SK-N-SH (cell line): ENCODE measurements at regions not wholly inside any gene's neighbourhood (a gene's known extent, or its start where the extent isn't known, plus 50 kb on each side); places are given as distances from the start of the nearest gene placed in this dataset.

Experiments used
- CTCF ChIA-PET: fragments of 300-600, 350-600 bp; formaldehyde crosslinking; extraction: SDS; loops from one replicate; lab custom pipeline; 2021; lab: Yijun Ruan, JAX
- POLR2A ChIA-PET: fragments of 350-600 bp; sonication (Branson Sonifier 250); formaldehyde crosslinking; extraction: SDS; loops from one replicate; lab custom pipeline; 2020; ENCODE audit warnings: antibody characterized with exemption, inconsistent platforms; lab: Yijun Ruan, JAX
- DNase-seq: peaks from one replicate; pipeline ENCODE4 v3.0.0; 2012
- H2AFZ ChIP-seq: fragments of 200-600 bp; sonication (generic); 2 replicates; pipeline ENCODE4 v1.8.1; 2016; ENCODE audit warnings: antibody characterized with exemption, mild to moderate bottlenecking, low read depth
- H3F3A ChIP-seq: fragments of 200-600 bp; sonication (generic); replicated peaks from 2 replicates; pipeline ENCODE3; 2016; ENCODE audit warnings: antibody characterized with exemption, mild to moderate bottlenecking; ENCODE audit not compliant: insufficient read depth
- H3K27ac ChIP-seq, 2 experiments: fragments of 200-500 bp in 1 of 2; fragments of 200-600 bp in 1 of 2; sonication (Bioruptor generic) in 1 of 2; sonication (generic), shearing (Covaris generic) in 1 of 2; 2 replicates each; pipeline versions ENCODE4 v1.5.1 to v1.6.1; 2014 to 2016; ENCODE audit warnings: low read depth in 2 of 2, inconsistent platforms in 1 of 2, low read length in 1 of 2, mild to moderate bottlenecking in 1 of 2, mixed read lengths in 1 of 2
- H3K27me3 ChIP-seq: fragments of 200-600 bp; sonication (generic), shearing (Covaris generic); 2 replicates; pipeline ENCODE4 v1.6.1; 2016; ENCODE audit warnings: mixed run types; ENCODE audit not compliant: insufficient read depth
- H3K36me3 ChIP-seq, 2 experiments: fragments of 200-500 bp in 1 of 2; fragments of 200-600 bp in 1 of 2; sonication (Bioruptor generic) in 1 of 2; sonication (generic) in 1 of 2; replicated peaks in 1 of 2; 2 replicates each; pipeline versions ENCODE3 to v1.5.1; 2014 to 2016; ENCODE audit warnings: low read length in 1 of 2, mild to moderate bottlenecking in 1 of 2; ENCODE audit not compliant: insufficient read depth in 2 of 2, control insufficient read depth in 1 of 2
- H3K4me1 ChIP-seq, 2 experiments: fragments of 200-500 bp in 1 of 2; fragments of 200-600 bp in 1 of 2; sonication (Bioruptor generic) in 1 of 2; sonication (generic), shearing (Covaris generic) in 1 of 2; 2 replicates each; pipeline versions ENCODE4 v1.5.1 to v1.6.1; 2014 to 2016; ENCODE audit warnings: low read depth in 1 of 2, low read length in 1 of 2, mixed run types in 1 of 2; ENCODE audit not compliant: insufficient read depth in 2 of 2, control insufficient read depth in 1 of 2
- H3K4me2 ChIP-seq: fragments of 200-600 bp; sonication (generic), shearing (Covaris generic); 2 replicates; pipeline ENCODE4 v1.6.1; 2017; ENCODE audit warnings: mixed run types
- H3K4me3 ChIP-seq, 2 experiments: fragments of 200-500 bp in 1 of 2; fragments of 200-600 bp in 1 of 2; sonication (Bioruptor generic) in 1 of 2; sonication (generic), shearing (Covaris generic) in 1 of 2; 2 replicates each; pipeline versions ENCODE4 v1.5.1 to v1.8.1; 2014 to 2016; ENCODE audit warnings: low read depth in 2 of 2, inconsistent platforms in 1 of 2, low read length in 1 of 2, mild to moderate bottlenecking in 1 of 2, mixed read lengths in 1 of 2, moderate library complexity in 1 of 2
- H3K79me2 ChIP-seq: fragments of 200-600 bp; sonication (generic); 2 replicates; pipeline ENCODE4 v1.8.1; 2017; ENCODE audit warnings: mild to moderate bottlenecking; ENCODE audit not compliant: insufficient read depth
- H3K9ac ChIP-seq: fragments of 200-600 bp; sonication (generic); 2 replicates; pipeline ENCODE4 v1.6.1; 2017; ENCODE audit warnings: mixed run types
- H3K9me2 ChIP-seq: fragments of 200-600 bp; sonication (generic); 2 replicates; pipeline ENCODE4 v1.6.1; 2017; ENCODE audit warnings: mixed run types
- H3K9me3 ChIP-seq: fragments of 200-600 bp; sonication (generic); 2 replicates; pipeline ENCODE4 v1.6.1; 2017; ENCODE audit warnings: mixed run types, mild to moderate bottlenecking, moderate library complexity
- H4K20me1 ChIP-seq: fragments of 200-600 bp; sonication (generic); 2 replicates; pipeline ENCODE4 v1.6.1; 2017; ENCODE audit warnings: mild to moderate bottlenecking, mixed run types; ENCODE audit not compliant: insufficient read depth
- FOSL2 ChIP-seq: IDR thresholded peaks from 2 replicates; pipeline ENCODE4 v1.4.0; 2012; ENCODE audit warnings: low read depth, mild to moderate bottlenecking, moderate library complexity, borderline replicate concordance
- FOXJ3 ChIP-seq: sonication (generic); formaldehyde crosslinking; IDR thresholded peaks from 2 replicates; pipeline ENCODE4 v1.5.1; 2020; ENCODE audit warnings: mild to moderate bottlenecking, missing genetic modification reagents
- FOXM1 ChIP-seq: IDR thresholded peaks from 2 replicates; pipeline ENCODE4 v1.4.0; 2012; ENCODE audit warnings: low read depth, mild to moderate bottlenecking
- IRF3 ChIP-seq: fragments of 150-350 bp; IDR thresholded peaks from 2 replicates; pipeline ENCODE4 v1.6.1; 2016; ENCODE audit warnings: mild to moderate bottlenecking, low read depth, low read length
- JUND ChIP-seq: IDR thresholded peaks from 2 replicates; pipeline ENCODE4 v1.4.0; 2012
- MAX ChIP-seq: IDR thresholded peaks from 2 replicates; pipeline ENCODE4 v1.4.0; 2012; ENCODE audit warnings: low read depth
- MEF2A ChIP-seq: IDR thresholded peaks from 2 replicates; pipeline ENCODE4 v1.4.0; 2012; ENCODE audit warnings: low read depth, borderline replicate concordance
- PBX3 ChIP-seq: IDR thresholded peaks from 2 replicates; pipeline ENCODE4; 2012
- POLR2AphosphoS5 ChIP-seq: IDR thresholded peaks from 2 replicates; pipeline ENCODE4 v1.6.1; 2012; ENCODE audit warnings: low read depth, low read length
- REST ChIP-seq: IDR thresholded peaks from 2 replicates; pipeline ENCODE4 v1.6.1; 2012; ENCODE audit warnings: mild to moderate bottlenecking, low read depth, low read length, moderate library complexity
- RFX5 ChIP-seq: IDR thresholded peaks from 2 replicates; pipeline ENCODE4 v1.6.1; 2012; ENCODE audit warnings: mild to moderate bottlenecking, improper control_type of control experiment, low read length
- RXRA ChIP-seq: IDR thresholded peaks from 2 replicates; pipeline ENCODE4 v1.4.0; 2012; ENCODE audit warnings: low read depth, mild to moderate bottlenecking, borderline replicate concordance
- SIN3A ChIP-seq: IDR thresholded peaks from 2 replicates; pipeline ENCODE4 v1.6.1; 2012; ENCODE audit warnings: low read depth, mild to moderate bottlenecking, low read length, moderate library complexity, borderline replicate concordance
- SMC3 ChIP-seq: IDR thresholded peaks from 2 replicates; pipeline ENCODE4 v1.6.1; 2012; ENCODE audit warnings: low read depth, low read length, improper control_type of control experiment
- TCF12 ChIP-seq: IDR thresholded peaks from 2 replicates; pipeline ENCODE4 v1.4.0; 2012
- USF2 ChIP-seq: fragments of 150-350 bp; IDR thresholded peaks from 2 replicates; pipeline ENCODE4 v1.6.1; 2017; ENCODE audit warnings: antibody characterized with exemption, low read length, low read depth, borderline replicate concordance
- YY1 ChIP-seq: IDR thresholded peaks from 2 replicates; pipeline ENCODE4 v1.4.0; 2012; ENCODE audit warnings: low read depth, mild to moderate bottlenecking

- H3K79me2 ChIP-seq, result no peaks in the 10 kb centered on the region
- H3F3A ChIP-seq, result no peaks in the 10 kb centered on the region
- POLR2A ChIA-PET, result no interaction called here
- TF ChIP-seq MAX (no peak), FOXM1 (no peak), RXRA (no peak), SMC3 (no peak), FOXJ3 (CRISPR knock-in tag) (no peak), JUND (no peak), PBX3 (no peak), FOSL2 (no peak), SIN3A (no peak), IRF3 (no peak), RFX5 (no peak), POLR2AphosphoS5 (no peak), REST (no peak), TCF12 (no peak), YY1 (no peak), MEF2A (no peak), USF2 (no peak)
- H2AFZ ChIP-seq, result no peak overlapping the region
- no peaks in the 10 kb centered on the region for H3K27me3 ChIP-seq
- no peak overlapping the region for H3K27ac ChIP-seq
- CTCF ChIA-PET, result no interaction called here
- no peak overlapping the region for H3K4me2 ChIP-seq
- H3K4me1 ChIP-seq, result no peaks in the 10 kb centered on the region
- no peak overlapping the region for H3K9ac ChIP-seq
- H3K9me3 ChIP-seq, result no peaks in the 10 kb centered on the region
- no peak overlapping the region for H3K4me3 ChIP-seq
- H4K20me1 ChIP-seq, result no peaks in the 10 kb centered on the region
- DNase-seq, result no peak
- no peaks in the 10 kb centered on the region for H3K36me3 ChIP-seq
- no peaks in the 10 kb centered on the region for H3K9me2 ChIP-seq
Measured at GRCh38 chr14:37992499-37992898, 215.2 kb upstream of the SSTR1 start.
